Activated T-cell treated with anti-CD3 and anti-CD28 coated beads for 1 hour (primary cell): ENCODE measurements at regions not wholly inside any gene's neighbourhood (a gene's known extent, or its start where the extent isn't known, plus 50 kb on each side); places are given as distances from the start of the nearest gene placed in this dataset.
"Not testable (repeated sequence)": the region's sequence is repeated elsewhere in the genome, so short reads cannot be mapped to it uniquely, and the experiment has no call there.

Source experiments
- DNase-seq: peaks from one replicate; pipeline ENCODE4 v3.0.0-alpha.2; 2020; ENCODE audit warnings: low read depth

- no peak for DNase-seq
Measured at GRCh38 chr15:98277602-98278001, 317.1 kb downstream of the ARRDC4 start.

- DNase-seq = no peak
Measured at GRCh38 chr15:98280284-98280975, 319.9 kb downstream of the ARRDC4 start.

- no peak for DNase-seq
Measured at GRCh38 chr15:98281130-98281529, 320.6 kb downstream of the ARRDC4 start.

GRCh38 chr15:98282656-98283332 is 322.3 kb downstream of the ARRDC4 start:
- no peak for DNase-seq

- DNase-seq = no peak
Measured at GRCh38 chr15:98286200-98286599, 325.7 kb downstream of the ARRDC4 start.

GRCh38 chr15:98286831-98287230 is 326.3 kb downstream of the ARRDC4 start:
- DNase-seq = no peak

- DNase-seq = no peak
Measured at GRCh38 chr15:98288091-98288590, 327.6 kb downstream of the ARRDC4 start.

GRCh38 chr15:98289747-98290146 is 329.2 kb downstream of the ARRDC4 start:
- no peak for DNase-seq

GRCh38 chr15:98292442-98293240 is 332.1 kb downstream of the ARRDC4 start:
- no peak for DNase-seq

- no peak for DNase-seq
Measured at GRCh38 chr15:98294126-98294525, 333.6 kb downstream of the ARRDC4 start.

GRCh38 chr15:98295101-98295759 is 334.7 kb downstream of the ARRDC4 start:
- DNase-seq = not testable (repeated sequence)

GRCh38 chr15:98296653-98297052 is 336.1 kb downstream of the ARRDC4 start:
- no peak for DNase-seq

GRCh38 chr15:98304371-98304770 is 343.9 kb downstream of the ARRDC4 start:
- DNase-seq = no peak

GRCh38 chr15:98308117-98308516 is 340.2 kb upstream of the IGF1R start:
- DNase-seq = no peak

GRCh38 chr15:98311566-98312188 is 336.7 kb upstream of the IGF1R start:
- DNase-seq = peak; percentile 62

- DNase-seq = no peak
Measured at GRCh38 chr15:98312913-98313312, 335.4 kb upstream of the IGF1R start.

GRCh38 chr15:98315971-98316370 is 332.4 kb upstream of the IGF1R start:
- DNase-seq = no peak

GRCh38 chr15:98321896-98322295 is 326.4 kb upstream of the IGF1R start:
- DNase-seq = no peak

- no peak for DNase-seq
Measured at GRCh38 chr15:98322581-98322980, 325.8 kb upstream of the IGF1R start.

- no peak for DNase-seq
Measured at GRCh38 chr15:98324341-98324970, 323.9 kb upstream of the IGF1R start.

- DNase-seq = no peak
Measured at GRCh38 chr15:98326804-98327203, 321.5 kb upstream of the IGF1R start.
